Neural cell (in vitro differentiated cells): ENCODE measurements at regions not wholly inside any gene's neighbourhood (a gene's known extent, or its start where the extent isn't known, plus 50 kb on each side); places are given as distances from the start of the nearest gene placed in this dataset.

Experiments used
- H2AFZ ChIP-seq: fragments of 200-600, 300-800 bp; sonication (generic), shearing (Covaris generic); 2 replicates; pipeline ENCODE4 v1.6.0; 2014; ENCODE audit warnings: low read depth, mild to moderate bottlenecking, antibody characterized with exemption, low read length, moderate library complexity
- H3F3A ChIP-seq: fragments of 200-600 bp; shearing (Covaris generic); 2 replicates; pipeline ENCODE4 v1.6.1; 2016; ENCODE audit warnings: mild to moderate bottlenecking, moderate library complexity, mixed read lengths, antibody characterized with exemption, low read length; ENCODE audit not compliant: insufficient read depth, poor library complexity, severe bottlenecking
- H3K27ac ChIP-seq: fragments of 200-600, 300-800 bp; sonication (generic), shearing (Covaris generic); 2 replicates; pipeline ENCODE4 v1.5.1; 2014; ENCODE audit warnings: mild to moderate bottlenecking, low read length, moderate library complexity
- H3K27me3 ChIP-seq: fragments of 300-800, 200-600 bp; sonication (generic), shearing (Covaris generic); 2 replicates; pipeline ENCODE4 v1.6.0; 2014; ENCODE audit warnings: mild to moderate bottlenecking, low read depth, low read length, moderate library complexity; ENCODE audit not compliant: insufficient read depth
- H3K36me3 ChIP-seq: fragments of 300-800, 200-600 bp; sonication (generic), shearing (Covaris generic); 2 replicates; pipeline ENCODE4 v1.5.1; 2014; ENCODE audit warnings: mild to moderate bottlenecking, antibody characterized with exemption, low read length, moderate library complexity; ENCODE audit not compliant: insufficient read depth
- H3K4me2 ChIP-seq: fragments of 300-800, 200-600 bp; sonication (generic), shearing (Covaris generic); 2 replicates; pipeline ENCODE4 v1.6.0; 2014; ENCODE audit warnings: mild to moderate bottlenecking, low read length
- H3K4me3 ChIP-seq: fragments of 300-800, 200-600 bp; sonication (generic), shearing (Covaris generic); 2 replicates; pipeline ENCODE4 v1.5.1; 2014; ENCODE audit warnings: mild to moderate bottlenecking, low read length, moderate library complexity
- H3K79me2 ChIP-seq: fragments of 200-600 bp; shearing (Covaris generic); replicated peaks from 2 replicates; pipeline ENCODE4 v1.6.0; 2014; ENCODE audit warnings: mild to moderate bottlenecking, low read length, moderate library complexity; ENCODE audit not compliant: insufficient read depth
- H3K9ac ChIP-seq: fragments of 300-800, 200-600 bp; sonication (generic), shearing (Covaris generic); 2 replicates; pipeline ENCODE4 v1.6.1; 2016; ENCODE audit warnings: mild to moderate bottlenecking, low read length, mixed read lengths
- H3K9me2 ChIP-seq: fragments of 200-600 bp; shearing (Covaris generic); 2 replicates; pipeline ENCODE4 v1.6.1; 2016; ENCODE audit warnings: mild to moderate bottlenecking, low read length, mixed read lengths; ENCODE audit not compliant: insufficient read depth
- H3K9me3 ChIP-seq: fragments of 200-600, 300-800 bp; sonication (generic), shearing (Covaris generic); 2 replicates; pipeline ENCODE4 v1.6.1; 2016; ENCODE audit warnings: mild to moderate bottlenecking, mixed run types, low read length, moderate library complexity, mixed read lengths
- H4K20me1 ChIP-seq: fragments of 200-600 bp; shearing (Covaris generic); 2 replicates; pipeline ENCODE4 v1.6.1; 2016; ENCODE audit warnings: mild to moderate bottlenecking, mixed run types; ENCODE audit not compliant: insufficient read depth
- EP300 ChIP-seq: fragments of 450-650 bp; conservative IDR thresholded peaks from 2 replicates; pipeline ENCODE4 v1.6.1; 2014; ENCODE audit warnings: antibody characterized with exemption, mild to moderate bottlenecking, moderate library complexity; ENCODE audit not compliant: poor library complexity, severe bottlenecking
- EZH2 ChIP-seq: fragments of 200-600, 300-800 bp; shearing (Covaris generic), sonication (generic); IDR thresholded peaks from 2 replicates; pipeline ENCODE4 v1.6.1; 2014; ENCODE audit warnings: antibody characterized with exemption, low read length, borderline replicate concordance, mild to moderate bottlenecking; ENCODE audit not compliant: insufficient read depth, poor library complexity, severe bottlenecking
- MXI1 ChIP-seq: fragments of 450-650 bp; conservative IDR thresholded peaks from 2 replicates; pipeline ENCODE4 v1.6.1; 2014; ENCODE audit warnings: antibody characterized with exemption, mild to moderate bottlenecking; ENCODE audit not compliant: poor library complexity, severe bottlenecking
- POLR2AphosphoS5 ChIP-seq: IDR thresholded peaks from 2 replicates; pipeline ENCODE4 v1.6.1; 2012
- RAD21 ChIP-seq: fragments of 450-650 bp; conservative IDR thresholded peaks from 2 replicates; pipeline ENCODE4 v1.6.1; 2014; ENCODE audit warnings: antibody characterized with exemption, mild to moderate bottlenecking, moderate library complexity
- SMC3 ChIP-seq: fragments of 450-650 bp; conservative IDR thresholded peaks from 2 replicates; pipeline ENCODE4 v1.6.1; 2014; ENCODE audit warnings: antibody characterized with exemption, mild to moderate bottlenecking, moderate library complexity; ENCODE audit not compliant: poor library complexity
- TAF1 ChIP-seq: IDR thresholded peaks from 2 replicates; pipeline ENCODE4 v1.6.1; 2012; ENCODE audit warnings: low read depth
- TF ChIP-seq, protein P1 (sequence below): fragments of 450-650 bp; IDR thresholded peaks from 2 replicates; pipeline ENCODE4 v1.5.1; 2014; ENCODE audit warnings: antibody characterized with exemption, mild to moderate bottlenecking, moderate library complexity; ENCODE audit not compliant: poor library complexity, severe bottlenecking
- TF ChIP-seq, protein P2 (sequence below): IDR thresholded peaks from 2 replicates; pipeline ENCODE4 v1.6.1; 2012; ENCODE audit warnings: borderline replicate concordance

GRCh38 chr1:169020684-169021083, 85.8 kb upstream of the ATP1B1 start:
- H3K4me2 ChIP-seq: no peak overlapping the region
- H3K36me3 ChIP-seq: no peaks in the 10 kb centered on the region
- H2AFZ ChIP-seq: no peak overlapping the region
- H3K9me2 ChIP-seq: no peaks in the 10 kb centered on the region
- H3F3A ChIP-seq: no peaks in the 10 kb centered on the region
- H3K9ac ChIP-seq: no peak overlapping the region
- no peaks in the 10 kb centered on the region for H4K20me1 ChIP-seq
- TF ChIP-seq EZH2: no peak
- TF ChIP-seq SMC3: no peak
- TF ChIP-seq POLR2AphosphoS5: no peak
- TF ChIP-seq EP300: no peak
- no peak for TF ChIP-seq MXI1
- TF ChIP-seq, protein P1, sequence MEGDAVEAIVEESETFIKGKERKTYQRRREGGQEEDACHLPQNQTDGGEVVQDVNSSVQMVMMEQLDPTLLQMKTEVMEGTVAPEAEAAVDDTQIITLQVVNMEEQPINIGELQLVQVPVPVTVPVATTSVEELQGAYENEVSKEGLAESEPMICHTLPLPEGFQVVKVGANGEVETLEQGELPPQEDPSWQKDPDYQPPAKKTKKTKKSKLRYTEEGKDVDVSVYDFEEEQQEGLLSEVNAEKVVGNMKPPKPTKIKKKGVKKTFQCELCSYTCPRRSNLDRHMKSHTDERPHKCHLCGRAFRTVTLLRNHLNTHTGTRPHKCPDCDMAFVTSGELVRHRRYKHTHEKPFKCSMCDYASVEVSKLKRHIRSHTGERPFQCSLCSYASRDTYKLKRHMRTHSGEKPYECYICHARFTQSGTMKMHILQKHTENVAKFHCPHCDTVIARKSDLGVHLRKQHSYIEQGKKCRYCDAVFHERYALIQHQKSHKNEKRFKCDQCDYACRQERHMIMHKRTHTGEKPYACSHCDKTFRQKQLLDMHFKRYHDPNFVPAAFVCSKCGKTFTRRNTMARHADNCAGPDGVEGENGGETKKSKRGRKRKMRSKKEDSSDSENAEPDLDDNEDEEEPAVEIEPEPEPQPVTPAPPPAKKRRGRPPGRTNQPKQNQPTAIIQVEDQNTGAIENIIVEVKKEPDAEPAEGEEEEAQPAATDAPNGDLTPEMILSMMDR: no peak
- no peaks in the 10 kb centered on the region for H3K79me2 ChIP-seq
- no peak overlapping the region for H3K4me3 ChIP-seq
- no peak overlapping the region for H3K27ac ChIP-seq
- H3K9me3 ChIP-seq: no peaks in the 10 kb centered on the region
- no peaks in the 10 kb centered on the region for H3K27me3 ChIP-seq

DNA sequence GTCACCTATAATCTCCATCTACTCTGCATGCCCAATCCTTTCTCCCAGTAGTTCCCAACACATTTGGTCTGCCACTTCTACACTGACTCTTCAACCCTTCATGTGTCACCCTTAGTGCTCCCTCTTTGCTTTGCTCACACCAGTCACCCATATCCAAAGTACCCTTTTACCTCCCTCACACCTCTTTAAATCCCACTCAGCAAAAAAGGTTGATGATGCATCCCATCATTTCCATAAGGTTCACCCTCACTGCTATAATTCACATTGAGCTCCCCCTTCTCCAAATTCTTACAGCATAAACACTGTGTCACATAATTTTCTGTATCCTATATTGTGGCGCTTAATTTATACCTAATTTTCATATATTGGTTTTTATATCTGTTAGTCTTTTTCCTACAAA, 83.8 kb upstream of the ATP1B1 start:
- Histone ChIP-seq H3K9ac (no peak overlapping the region), H3K79me2 (no peaks in the 10 kb centered on the region), H2AFZ (no peak overlapping the region), H4K20me1 (no peaks in the 10 kb centered on the region), H3K27ac (no peak overlapping the region), H3K9me2 (no peaks in the 10 kb centered on the region), H3K27me3 (no peaks in the 10 kb centered on the region), H3K9me3 (no peaks in the 10 kb centered on the region), H3K4me2 (no peak overlapping the region), H3F3A (no peaks in the 10 kb centered on the region), H3K4me3 (no peak overlapping the region), H3K36me3 (no peaks in the 10 kb centered on the region)
- TF ChIP-seq, protein P2, sequence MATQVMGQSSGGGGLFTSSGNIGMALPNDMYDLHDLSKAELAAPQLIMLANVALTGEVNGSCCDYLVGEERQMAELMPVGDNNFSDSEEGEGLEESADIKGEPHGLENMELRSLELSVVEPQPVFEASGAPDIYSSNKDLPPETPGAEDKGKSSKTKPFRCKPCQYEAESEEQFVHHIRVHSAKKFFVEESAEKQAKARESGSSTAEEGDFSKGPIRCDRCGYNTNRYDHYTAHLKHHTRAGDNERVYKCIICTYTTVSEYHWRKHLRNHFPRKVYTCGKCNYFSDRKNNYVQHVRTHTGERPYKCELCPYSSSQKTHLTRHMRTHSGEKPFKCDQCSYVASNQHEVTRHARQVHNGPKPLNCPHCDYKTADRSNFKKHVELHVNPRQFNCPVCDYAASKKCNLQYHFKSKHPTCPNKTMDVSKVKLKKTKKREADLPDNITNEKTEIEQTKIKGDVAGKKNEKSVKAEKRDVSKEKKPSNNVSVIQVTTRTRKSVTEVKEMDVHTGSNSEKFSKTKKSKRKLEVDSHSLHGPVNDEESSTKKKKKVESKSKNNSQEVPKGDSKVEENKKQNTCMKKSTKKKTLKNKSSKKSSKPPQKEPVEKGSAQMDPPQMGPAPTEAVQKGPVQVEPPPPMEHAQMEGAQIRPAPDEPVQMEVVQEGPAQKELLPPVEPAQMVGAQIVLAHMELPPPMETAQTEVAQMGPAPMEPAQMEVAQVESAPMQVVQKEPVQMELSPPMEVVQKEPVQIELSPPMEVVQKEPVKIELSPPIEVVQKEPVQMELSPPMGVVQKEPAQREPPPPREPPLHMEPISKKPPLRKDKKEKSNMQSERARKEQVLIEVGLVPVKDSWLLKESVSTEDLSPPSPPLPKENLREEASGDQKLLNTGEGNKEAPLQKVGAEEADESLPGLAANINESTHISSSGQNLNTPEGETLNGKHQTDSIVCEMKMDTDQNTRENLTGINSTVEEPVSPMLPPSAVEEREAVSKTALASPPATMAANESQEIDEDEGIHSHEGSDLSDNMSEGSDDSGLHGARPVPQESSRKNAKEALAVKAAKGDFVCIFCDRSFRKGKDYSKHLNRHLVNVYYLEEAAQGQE: no peak
- TF ChIP-seq, protein P1: no peak
- TF ChIP-seq POLR2AphosphoS5: no peak
- TF ChIP-seq SMC3: no peak
- no peak for TF ChIP-seq TAF1
- no peak for TF ChIP-seq RAD21
- TF ChIP-seq MXI1: no peak
- no peak for TF ChIP-seq EP300
- TF ChIP-seq EZH2: no peak
